OCI-LY3 (cell line): ENCODE measurements at regions not wholly inside any gene's neighbourhood (a gene's known extent, or its start where the extent isn't known, plus 50 kb on each side); places are given as distances from the start of the nearest gene placed in this dataset.

Experiments used
- H2AFZ ChIP-seq: fragments of 200-600, 300-600 bp; shearing (Covaris generic); 2 replicates; pipeline ENCODE4 v1.6.0; 2014; ENCODE audit warnings: antibody characterized with exemption, low read depth, low read length
- H3K27ac ChIP-seq: fragments of 200-600, 300-600 bp; sonication (generic); 2 replicates; pipeline ENCODE4 v1.5.1; 2014; ENCODE audit warnings: mild to moderate bottlenecking, low read length, moderate library complexity, mixed read lengths
- H3K27me3 ChIP-seq: fragments of 200-600, 300-600 bp; sonication (generic); 2 replicates; pipeline ENCODE4 v1.6.1; 2014; ENCODE audit warnings: low read depth, low read length, mixed read lengths
- H3K36me3 ChIP-seq: fragments of 200-600, 300-600 bp; sonication (generic); replicated peaks from 2 replicates; pipeline ENCODE3; 2014; ENCODE audit warnings: low read depth, low read length, mixed read lengths
- H3K4me1 ChIP-seq: fragments of 300-600, 200-600 bp; sonication (generic); 2 replicates; pipeline ENCODE4 v1.6.1; 2014; ENCODE audit warnings: low read length, mixed read lengths
- H3K4me2 ChIP-seq: fragments of 200-600, 300-600 bp; sonication (generic); 2 replicates; pipeline ENCODE4 v1.6.1; 2014; ENCODE audit warnings: low read length, mixed read lengths
- H3K4me3 ChIP-seq: fragments of 300-600, 200-600 bp; sonication (generic); 2 replicates; pipeline ENCODE4 v1.5.1; 2014; ENCODE audit warnings: antibody characterized with exemption, mild to moderate bottlenecking, low read length, moderate library complexity
- H3K79me2 ChIP-seq: fragments of 300-600, 200-600 bp; shearing (Covaris generic); 2 replicates; pipeline ENCODE4 v1.6.1; 2014; ENCODE audit warnings: mild to moderate bottlenecking, low read length, mixed read lengths
- H3K9ac ChIP-seq: fragments of 300-600, 200-600 bp; shearing (Covaris generic); 2 replicates; pipeline ENCODE4 v1.6.0; 2014; ENCODE audit warnings: mild to moderate bottlenecking, low read length, moderate library complexity
- H3K9me3 ChIP-seq: fragments of 200-600, 300-600 bp; shearing (Covaris generic); 2 replicates; pipeline ENCODE4 v1.6.1; 2014; ENCODE audit warnings: low read length, mixed read lengths; ENCODE audit not compliant: insufficient read depth
- H4K20me1 ChIP-seq: fragments of 200-600, 300-600 bp; sonication (generic); 2 replicates; pipeline ENCODE4 v1.6.1; 2016; ENCODE audit warnings: low read length, mixed read lengths; ENCODE audit not compliant: insufficient read depth
- EZH2phosphoT487 ChIP-seq: fragments of 200-600 bp; shearing (Covaris generic); IDR thresholded peaks from 2 replicates; pipeline ENCODE4 v1.6.1; 2018; ENCODE audit warnings: antibody characterized with exemption, mixed run types, low read depth
- TF ChIP-seq, protein P1 (sequence below): fragments of 200-600, 300-600 bp; sonication (generic); IDR thresholded peaks from 2 replicates; pipeline ENCODE4 v1.5.1; 2014; ENCODE audit warnings: antibody characterized with exemption, low read length, low read depth

GRCh38 chr3:163491714-163492113 is 1586.6 kb downstream of the SI start:
- TF ChIP-seq EZH2phosphoT487 = no peak
- TF ChIP-seq, protein P1, sequence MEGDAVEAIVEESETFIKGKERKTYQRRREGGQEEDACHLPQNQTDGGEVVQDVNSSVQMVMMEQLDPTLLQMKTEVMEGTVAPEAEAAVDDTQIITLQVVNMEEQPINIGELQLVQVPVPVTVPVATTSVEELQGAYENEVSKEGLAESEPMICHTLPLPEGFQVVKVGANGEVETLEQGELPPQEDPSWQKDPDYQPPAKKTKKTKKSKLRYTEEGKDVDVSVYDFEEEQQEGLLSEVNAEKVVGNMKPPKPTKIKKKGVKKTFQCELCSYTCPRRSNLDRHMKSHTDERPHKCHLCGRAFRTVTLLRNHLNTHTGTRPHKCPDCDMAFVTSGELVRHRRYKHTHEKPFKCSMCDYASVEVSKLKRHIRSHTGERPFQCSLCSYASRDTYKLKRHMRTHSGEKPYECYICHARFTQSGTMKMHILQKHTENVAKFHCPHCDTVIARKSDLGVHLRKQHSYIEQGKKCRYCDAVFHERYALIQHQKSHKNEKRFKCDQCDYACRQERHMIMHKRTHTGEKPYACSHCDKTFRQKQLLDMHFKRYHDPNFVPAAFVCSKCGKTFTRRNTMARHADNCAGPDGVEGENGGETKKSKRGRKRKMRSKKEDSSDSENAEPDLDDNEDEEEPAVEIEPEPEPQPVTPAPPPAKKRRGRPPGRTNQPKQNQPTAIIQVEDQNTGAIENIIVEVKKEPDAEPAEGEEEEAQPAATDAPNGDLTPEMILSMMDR = no peak
- Histone ChIP-seq H2AFZ (no peak overlapping the region), H3K9me3 (no peaks in the 10 kb centered on the region), H3K27ac (no peak overlapping the region), H3K9ac (no peak overlapping the region), H3K4me3 (no peak overlapping the region), H3K79me2 (no peaks in the 10 kb centered on the region), H3K36me3 (no peaks in the 10 kb centered on the region), H4K20me1 (no peaks in the 10 kb centered on the region), H3K27me3 (no peaks in the 10 kb centered on the region), H3K4me2 (no peak overlapping the region), H3K4me1 (no peaks in the 10 kb centered on the region)

DNA sequence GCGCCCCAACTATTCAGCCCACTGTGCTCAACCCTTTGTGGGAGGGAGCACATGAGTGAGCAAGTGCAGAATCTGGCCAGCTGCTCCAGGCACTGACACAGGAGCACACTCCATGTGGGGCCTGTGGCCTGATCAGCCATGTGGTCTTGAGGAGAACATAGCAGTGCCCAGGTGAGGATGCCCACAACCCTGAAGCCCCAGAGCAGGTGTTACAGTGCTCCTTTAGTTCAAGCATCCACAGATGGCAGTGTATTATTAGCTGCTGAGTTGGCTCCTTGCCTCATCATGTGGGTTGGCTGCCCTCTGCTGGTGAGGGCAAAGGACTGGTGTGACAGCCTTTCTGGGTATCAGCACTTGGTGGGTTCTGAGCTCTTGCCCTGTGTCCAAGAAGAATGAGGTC is 1588.2 kb downstream of the SI start:
- Histone ChIP-seq H3K27ac (no peak overlapping the region), H3K9ac (no peak overlapping the region), H3K4me1 (no peaks in the 10 kb centered on the region), H2AFZ (no peak overlapping the region), H3K9me3 (no peaks in the 10 kb centered on the region), H3K79me2 (no peaks in the 10 kb centered on the region), H3K36me3 (no peaks in the 10 kb centered on the region), H3K4me3 (no peak overlapping the region), H4K20me1 (no peaks in the 10 kb centered on the region), H3K4me2 (no peak overlapping the region), H3K27me3 (no peaks in the 10 kb centered on the region)
- TF ChIP-seq, protein P1 = peak; percentile 86
- TF ChIP-seq EZH2phosphoT487 = no peak

DNA sequence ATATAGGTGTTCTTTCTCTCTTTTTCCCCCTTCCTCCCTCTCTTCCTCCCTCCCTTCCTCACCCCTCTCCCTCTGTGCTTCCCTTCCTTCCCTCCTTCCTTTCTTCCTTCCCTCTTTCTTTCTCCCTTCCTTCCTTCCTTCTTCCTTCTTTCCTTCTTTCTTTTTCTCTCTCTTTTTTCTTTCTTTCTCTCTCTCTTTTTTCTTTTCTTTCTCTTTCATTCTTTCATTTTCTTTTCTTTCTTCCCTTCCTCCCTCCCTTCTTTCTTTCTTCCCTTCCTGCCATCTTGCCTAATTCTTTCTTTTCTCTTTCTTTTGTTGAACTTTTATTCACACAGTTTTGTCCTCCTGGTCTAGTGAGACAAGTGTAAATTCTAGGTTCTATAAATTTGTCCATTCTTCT is 1595.6 kb downstream of the SI start:
- no peaks in the 10 kb centered on the region for H3K27me3 ChIP-seq
- no peaks in the 10 kb centered on the region for H3K9me3 ChIP-seq
- no peak overlapping the region for H3K4me3 ChIP-seq
- no peak overlapping the region for H3K4me2 ChIP-seq
- H3K4me1 ChIP-seq = 0 out of 2 replicates have a peak, but pooled peaks cover 5% of the 10 kb centered on the region
- no peak for TF ChIP-seq EZH2phosphoT487
- TF ChIP-seq, protein P1 = no peak
- H3K79me2 ChIP-seq = no peaks in the 10 kb centered on the region
- H3K9ac ChIP-seq = no peak overlapping the region
- H4K20me1 ChIP-seq = no peaks in the 10 kb centered on the region
- no peaks in the 10 kb centered on the region for H3K36me3 ChIP-seq
- H2AFZ ChIP-seq = no peak overlapping the region
- no peak overlapping the region for H3K27ac ChIP-seq

- Histone ChIP-seq H3K9me3 (no peaks in the 10 kb centered on the region), H3K27ac (no peak overlapping the region), H3K4me3 (no peak overlapping the region), H4K20me1 (no peaks in the 10 kb centered on the region), H3K79me2 (no peaks in the 10 kb centered on the region), H3K4me1 (0 out of 2 replicates have a peak, but pooled peaks cover 5% of the 10 kb centered on the region), H3K4me2 (no peak overlapping the region), H3K27me3 (no peaks in the 10 kb centered on the region), H2AFZ (no peak overlapping the region), H3K9ac (no peak overlapping the region), H3K36me3 (no peaks in the 10 kb centered on the region)
- TF ChIP-seq, protein P1 = no peak
- no peak for TF ChIP-seq EZH2phosphoT487
Measured at GRCh38 chr3:163481738-163482137, 1596.6 kb downstream of the SI start.
